ENCODE measurements at regions not wholly inside any gene's neighbourhood (a gene's known extent, or its start where the extent isn't known, plus 50 kb on each side); places are given as distances from the start of the nearest gene placed in this dataset.

DNA sequence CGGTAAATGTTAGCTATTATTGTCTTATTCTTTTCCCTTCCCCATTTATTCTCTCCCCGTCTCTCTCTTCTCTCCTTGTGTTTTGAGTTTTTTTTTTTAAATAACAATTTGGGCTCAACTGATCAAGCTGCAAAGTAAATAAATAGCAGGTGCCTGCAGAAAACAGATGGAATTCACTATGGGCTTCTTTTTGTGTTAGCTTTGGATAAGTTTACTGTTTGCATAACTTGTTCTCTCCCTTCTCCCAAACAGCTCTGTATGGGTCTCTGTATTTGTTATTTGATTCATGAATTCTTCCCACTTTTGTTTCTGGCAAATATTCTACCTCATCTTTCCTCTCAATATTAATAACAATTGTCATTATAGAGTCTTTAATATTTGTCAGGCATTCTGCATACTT, 111.8 kb upstream of the ASTN2 start:
- H3K4me3 ChIP-seq, result no peak overlapping the region

DNA sequence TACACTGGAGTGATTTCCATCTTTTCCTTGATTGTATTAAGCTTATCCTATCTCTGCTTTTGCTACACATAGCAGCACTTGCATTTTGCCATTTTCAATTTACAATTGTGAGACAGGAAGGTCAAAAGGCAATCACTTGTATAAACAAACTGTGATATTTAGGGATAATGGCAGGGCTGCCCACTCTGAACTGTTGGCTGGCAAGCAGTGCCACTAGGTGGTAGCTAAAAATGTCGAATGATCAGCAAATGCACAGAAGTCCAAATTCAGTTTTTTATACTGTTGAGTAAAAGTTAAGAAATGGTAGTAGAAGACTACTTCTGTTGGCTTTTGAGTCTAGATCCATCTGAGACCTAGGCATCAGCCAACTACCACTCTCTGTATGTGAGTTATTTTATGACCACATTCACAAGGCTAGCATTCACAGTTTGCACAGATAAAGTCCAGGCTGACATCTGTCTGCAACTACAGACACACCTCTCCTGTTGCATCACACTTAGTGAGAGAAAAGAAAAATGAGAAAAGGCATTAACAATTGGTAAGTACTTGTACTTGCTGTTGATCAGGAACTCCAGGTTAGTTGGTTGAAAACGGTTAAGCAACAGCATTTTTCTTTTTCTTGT, 108.8 kb upstream of the ASTN2 start:
- Histone ChIP-seq H3K9ac (no peak overlapping the region), H3K4me3 (no peak overlapping the region), H3K9me3 (peaks cover 12% of the 10 kb centered on the region), H3K4me1 (no peaks in the 10 kb centered on the region), H3K4me2 (no peak overlapping the region), H4K20me1 (no peaks in the 10 kb centered on the region), H3K27me3 (no peaks in the 10 kb centered on the region), H3K27ac (no peak overlapping the region), H3K36me3 (no peaks in the 10 kb centered on the region)
- no peak for TF ChIP-seq Cebpa-rat (IDR thresholded peaks at IDR 0.05)

More for the DNA sequence above, 111.8 kb upstream of the ASTN2 start:
- H4K20me1 ChIP-seq, result no peaks in the 10 kb centered on the region
- H3K27me3 ChIP-seq, result no peaks in the 10 kb centered on the region
- H3K36me3 ChIP-seq, result no peaks in the 10 kb centered on the region
- peaks cover 12% of the 10 kb centered on the region for H3K9me3 ChIP-seq
- no peak overlapping the region for H3K9ac ChIP-seq
- no peak overlapping the region for H3K4me2 ChIP-seq
- TF ChIP-seq Cebpa-rat (IDR thresholded peaks at IDR 0.05), result no peak
- no peaks in the 10 kb centered on the region for H3K4me1 ChIP-seq
- H3K27ac ChIP-seq, result no peak overlapping the region

DNA sequence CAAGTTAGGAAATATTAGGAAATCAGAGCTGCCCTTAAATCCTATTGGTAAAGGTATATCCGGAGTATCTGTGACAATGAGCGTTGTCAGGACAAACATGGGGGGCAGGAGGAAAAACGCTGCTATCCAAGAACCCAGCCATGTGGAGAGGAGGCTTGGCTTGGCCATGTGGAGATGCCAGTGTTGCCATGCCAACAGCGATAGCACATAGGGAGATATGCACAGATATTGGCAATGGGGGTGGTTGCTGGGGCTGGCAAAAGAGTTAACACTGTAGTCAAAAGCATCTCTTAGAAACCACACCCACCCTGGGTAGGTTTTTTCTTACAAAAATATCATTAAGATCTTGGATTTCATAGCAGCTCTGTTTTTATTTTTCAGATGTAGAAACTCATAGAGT, 106.4 kb upstream of the ASTN2 start:
- Histone ChIP-seq H3K4me1 (no peaks in the 10 kb centered on the region), H3K27ac (no peak overlapping the region), H3K9me3 (peaks cover 23% of the 10 kb centered on the region), H3K36me3 (no peaks in the 10 kb centered on the region), H3K9ac (no peak overlapping the region), H3K27me3 (no peaks in the 10 kb centered on the region), H3K4me3 (no peak overlapping the region), H4K20me1 (no peaks in the 10 kb centered on the region), H3K4me2 (no peak overlapping the region)
- TF ChIP-seq Cebpa-rat (IDR thresholded peaks at IDR 0.05), result no peak

DNA sequence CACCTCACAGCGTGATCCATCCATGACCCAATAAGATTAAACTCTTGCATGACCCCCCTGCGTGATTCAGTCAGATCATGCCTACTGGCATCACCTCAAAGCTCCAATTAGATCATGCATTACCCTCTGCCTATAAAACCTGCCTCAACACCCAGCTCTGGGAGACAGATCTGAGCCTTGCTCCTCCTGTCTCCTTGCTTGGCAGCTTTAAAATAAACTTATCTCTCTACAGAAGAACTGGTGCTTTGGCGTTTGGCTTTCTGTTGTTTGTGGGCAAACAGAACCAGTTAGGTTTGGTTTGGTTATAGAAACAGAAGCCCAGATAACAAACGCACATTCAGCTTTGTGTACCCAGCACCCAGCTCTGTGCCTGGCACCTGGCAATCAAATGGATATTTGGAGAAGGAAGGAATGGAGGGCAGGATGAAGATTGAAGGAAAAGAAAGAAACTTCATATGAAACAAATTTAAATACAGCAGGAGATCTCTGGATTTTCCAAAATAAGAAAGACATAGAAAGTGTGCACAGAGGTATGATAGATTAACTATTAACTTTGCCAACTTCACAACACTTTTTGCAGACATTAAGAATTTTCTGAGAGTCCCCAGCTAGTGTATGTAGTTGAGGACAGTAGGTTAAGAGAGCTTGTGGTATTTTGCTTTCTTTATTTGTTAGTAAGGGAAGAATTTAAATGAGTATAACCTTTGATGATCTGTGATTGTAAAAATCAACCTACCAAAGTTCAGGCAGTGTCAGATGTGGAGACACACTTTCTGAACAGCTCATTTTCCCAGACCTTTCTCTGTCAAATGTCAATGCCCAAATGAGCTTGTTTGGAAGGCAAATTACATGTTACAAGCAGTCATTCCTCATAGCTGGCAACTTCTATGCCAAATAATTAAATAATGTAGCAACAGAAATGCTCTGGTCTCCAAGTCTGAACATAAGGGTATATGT, 102.1 kb upstream of the ASTN2 start:
- H3K9me3 ChIP-seq, result peaks cover 11% of the 10 kb centered on the region
- no peak for TF ChIP-seq Cebpa-rat (IDR thresholded peaks at IDR 0.05)

DNA sequence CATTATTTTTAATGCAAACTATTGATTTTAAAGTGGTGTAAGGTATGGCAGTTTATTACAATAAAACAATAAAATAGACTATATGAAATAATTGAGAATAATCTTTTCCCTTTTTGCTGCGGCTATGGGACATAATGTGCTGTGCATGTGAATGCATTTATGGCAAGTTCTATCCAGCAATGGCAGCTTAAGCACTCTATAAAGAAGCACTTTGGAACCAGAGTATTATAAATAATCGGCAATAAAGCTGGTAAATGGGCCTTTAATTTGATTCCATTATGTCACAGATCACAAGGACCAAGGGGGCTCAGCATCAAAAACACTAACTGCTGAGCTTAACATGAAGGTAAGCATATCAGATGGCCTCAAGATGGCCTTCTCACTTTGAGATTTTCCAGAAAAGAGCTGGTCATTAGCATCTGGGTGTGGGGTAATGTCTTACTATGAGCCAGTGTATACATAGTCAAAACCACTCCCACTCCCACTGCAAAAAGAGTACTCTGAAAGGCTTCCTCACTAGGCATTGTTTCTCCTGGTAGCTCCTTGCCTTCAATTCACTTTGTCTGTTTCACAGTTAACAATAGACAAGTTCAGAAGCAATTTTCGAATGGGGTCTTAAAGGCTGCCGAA, 97.1 kb upstream of the ASTN2 start:
- Histone ChIP-seq H3K27me3 (no peaks in the 10 kb centered on the region), H3K4me1 (no peaks in the 10 kb centered on the region), H3K4me3 (no peak overlapping the region), H3K9me3 (no peaks in the 10 kb centered on the region), H3K4me2 (no peak overlapping the region), H3K36me3 (no peaks in the 10 kb centered on the region), H3K9ac (no peak overlapping the region), H3K27ac (no peak overlapping the region), H4K20me1 (no peaks in the 10 kb centered on the region)
- no peak for TF ChIP-seq Cebpa-rat (IDR thresholded peaks at IDR 0.05)

More for the DNA sequence above, 102.1 kb upstream of the ASTN2 start:
- H3K4me2 ChIP-seq, result no peak overlapping the region
- no peaks in the 10 kb centered on the region for H3K36me3 ChIP-seq
- no peaks in the 10 kb centered on the region for H3K27me3 ChIP-seq
- H3K4me3 ChIP-seq, result no peak overlapping the region
- no peaks in the 10 kb centered on the region for H4K20me1 ChIP-seq
- no peaks in the 10 kb centered on the region for H3K4me1 ChIP-seq
- H3K27ac ChIP-seq, result no peak overlapping the region
- no peak overlapping the region for H3K9ac ChIP-seq

DNA sequence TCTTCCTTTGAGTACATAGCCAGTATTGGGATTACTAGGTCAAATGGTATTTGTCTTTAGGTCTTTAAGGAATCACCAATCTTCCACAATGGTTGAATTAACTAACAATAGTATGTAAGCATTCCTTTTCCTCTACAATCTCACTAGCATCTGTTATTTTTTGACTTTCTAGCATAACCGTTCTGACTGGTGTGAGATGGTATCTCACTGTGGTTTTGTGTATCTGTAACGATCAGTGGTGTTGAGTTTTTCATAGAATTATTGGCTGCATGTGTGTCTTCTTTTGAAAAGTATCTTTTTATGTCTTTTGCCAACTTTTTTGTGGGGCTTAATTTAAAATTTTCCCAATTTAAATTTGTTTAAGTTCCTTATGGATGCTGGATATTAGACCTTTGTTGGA, 81.5 kb upstream of the ASTN2 start:
- Histone ChIP-seq H3K4me1 (no peaks in the 10 kb centered on the region), H3K9ac (no peak overlapping the region), H3K36me3 (no peaks in the 10 kb centered on the region), H3K4me2 (no peak overlapping the region), H3K4me3 (no peak overlapping the region), H3K27me3 (no peaks in the 10 kb centered on the region), H3K27ac (no peak overlapping the region), H3K9me3 (no peaks in the 10 kb centered on the region), H4K20me1 (no peaks in the 10 kb centered on the region)
- TF ChIP-seq Cebpa-rat (IDR thresholded peaks at IDR 0.05), result no peak

DNA sequence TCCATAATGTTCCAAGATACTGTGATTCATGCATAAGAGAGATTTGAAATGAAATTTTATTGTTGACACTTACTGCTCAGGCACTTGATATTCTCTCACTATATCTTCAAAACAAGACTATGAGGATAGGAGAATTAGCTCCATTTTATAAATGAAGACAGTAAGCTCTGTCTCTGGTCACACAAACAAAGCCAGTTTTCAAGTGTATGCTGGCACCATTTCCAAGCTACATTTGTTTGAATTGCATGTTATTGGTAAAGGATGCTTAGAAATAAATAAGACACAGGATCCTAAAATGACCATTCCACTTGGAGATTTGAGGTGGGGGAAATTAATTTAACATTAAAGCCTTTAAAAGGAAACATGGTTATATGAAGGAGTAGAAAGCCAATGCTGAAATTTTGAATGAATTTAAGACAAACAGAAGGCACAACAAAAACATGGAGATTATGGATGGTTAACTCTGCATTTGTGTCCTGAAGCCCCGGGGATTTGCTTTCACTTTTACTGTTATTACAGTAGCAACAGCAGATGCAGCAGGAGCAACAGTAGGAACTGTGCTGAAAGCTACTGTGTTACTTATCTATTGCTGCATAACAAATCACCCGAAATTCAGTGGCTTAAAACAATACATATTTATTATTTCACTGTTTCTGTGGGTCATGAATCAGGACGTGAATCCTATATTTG, 79.7 kb upstream of the ASTN2 start:
- no peaks in the 10 kb centered on the region for H3K36me3 ChIP-seq
- no peaks in the 10 kb centered on the region for H4K20me1 ChIP-seq
- H3K4me2 ChIP-seq, result no peak overlapping the region
- H3K9ac ChIP-seq, result no peak overlapping the region
- no peaks in the 10 kb centered on the region for H3K9me3 ChIP-seq
- no peaks in the 10 kb centered on the region for H3K4me1 ChIP-seq
- TF ChIP-seq Cebpa-rat (IDR thresholded peaks at IDR 0.05), result no peak
- no peak overlapping the region for H3K4me3 ChIP-seq
- H3K27me3 ChIP-seq, result no peaks in the 10 kb centered on the region
- H3K27ac ChIP-seq, result no peak overlapping the region

DNA sequence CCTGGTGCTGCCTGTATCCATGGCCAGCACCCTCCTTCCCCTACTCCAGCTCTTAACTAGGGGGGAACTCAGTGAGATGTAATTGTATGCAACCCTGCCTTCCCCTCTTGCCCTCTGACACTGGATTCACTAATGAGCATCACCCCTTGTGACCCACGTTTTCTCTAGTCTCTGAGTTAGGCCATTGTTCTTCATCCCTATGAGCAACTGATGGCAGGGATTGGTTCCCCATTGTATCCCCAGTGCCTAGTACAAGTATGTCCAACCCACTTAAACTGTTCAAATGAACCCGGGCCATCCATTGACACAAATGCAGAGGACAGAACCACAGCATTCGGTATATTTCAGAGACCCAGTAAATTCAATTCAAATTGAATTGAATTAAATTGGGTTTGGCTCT, 77.6 kb upstream of the ASTN2 start:
- no peak overlapping the region for H3K4me2 ChIP-seq
- no peaks in the 10 kb centered on the region for H3K36me3 ChIP-seq
- H4K20me1 ChIP-seq, result no peaks in the 10 kb centered on the region
- H3K27me3 ChIP-seq, result no peaks in the 10 kb centered on the region
- no peak for TF ChIP-seq Cebpa-rat (IDR thresholded peaks at IDR 0.05)
- H3K9ac ChIP-seq, result no peak overlapping the region
- H3K4me1 ChIP-seq, result 0 out of 2 replicates have a peak, but pooled peaks cover 5% of the 10 kb centered on the region
- H3K27ac ChIP-seq, result no peak overlapping the region
- no peaks in the 10 kb centered on the region for H3K9me3 ChIP-seq
- no peak overlapping the region for H3K4me3 ChIP-seq

DNA sequence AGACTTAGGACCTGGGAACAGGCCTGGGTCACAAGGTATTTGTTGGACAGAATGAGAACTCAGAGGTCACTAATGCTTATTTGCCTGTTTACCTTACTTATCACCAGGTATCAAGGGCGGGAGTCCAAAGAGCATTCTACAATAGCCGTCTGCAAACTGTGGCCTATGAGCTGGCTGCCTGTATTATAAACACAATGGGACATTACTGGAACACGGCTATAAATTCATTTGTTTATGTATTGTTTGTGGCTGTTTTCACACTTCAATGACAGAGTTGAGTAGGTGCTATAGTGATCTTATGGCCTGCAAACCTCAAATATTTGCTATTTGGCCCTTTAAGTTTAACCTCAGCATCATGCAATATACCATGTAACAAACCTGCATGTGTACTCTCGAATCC, 76.6 kb upstream of the ASTN2 start:
- no peak overlapping the region for H3K27ac ChIP-seq
- no peak overlapping the region for H3K9ac ChIP-seq
- H4K20me1 ChIP-seq, result no peaks in the 10 kb centered on the region
- no peaks in the 10 kb centered on the region for H3K36me3 ChIP-seq
- H3K4me2 ChIP-seq, result no peak overlapping the region
- H3K27me3 ChIP-seq, result no peaks in the 10 kb centered on the region
- TF ChIP-seq Cebpa-rat (IDR thresholded peaks at IDR 0.05), result no peak
- H3K9me3 ChIP-seq, result no peaks in the 10 kb centered on the region
- 0 out of 2 replicates have a peak, but pooled peaks cover 5% of the 10 kb centered on the region for H3K4me1 ChIP-seq
- H3K4me3 ChIP-seq, result no peak overlapping the region

Data from BLaER1 (cell line).